Stimulated activated CD4-positive, alpha-beta T cell treated with anti-CD3 and anti-CD28 coated beads, Interleukin-4, amount 100 ng/mL, for 24 hours (primary cell): ENCODE measurements at regions not wholly inside any gene's neighbourhood (a gene's known extent, or its start where the extent isn't known, plus 50 kb on each side); places are given as distances from the start of the nearest gene placed in this dataset.

Source experiments
- DNase-seq: peaks from one replicate; pipeline ENCODE4 v3.0.0-alpha.2; 2020

DNA sequence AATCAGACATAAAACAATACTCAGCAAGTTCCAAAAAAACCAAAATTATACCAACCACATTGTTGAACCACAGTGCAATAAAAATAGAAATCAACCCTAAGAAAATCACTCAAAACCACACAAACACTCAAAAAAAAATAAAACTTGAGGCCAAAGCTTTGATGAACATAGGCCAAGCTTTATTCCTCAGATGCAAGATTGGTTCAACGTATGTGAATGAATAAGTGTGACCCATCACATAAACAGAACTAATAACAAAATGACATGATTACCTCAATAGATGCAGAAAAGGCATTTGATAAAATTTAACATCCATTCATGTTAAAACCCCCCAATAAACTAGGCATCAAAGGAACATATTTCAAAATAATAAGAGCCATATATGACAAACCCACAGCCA, 506.1 kb upstream of the FZD8 start:
- no peak for DNase-seq

- DNase-seq, result no peak
These were observed 505.4 kb upstream of the FZD8 start for GRCh38 chr10:36147529-36147928.

GRCh38 chr10:36141856-36142560, 499.9 kb upstream of the FZD8 start:
- DNase-seq, result no peak

- no peak for DNase-seq
These were observed 487.0 kb upstream of the FZD8 start for GRCh38 chr10:36129051-36129450.

DNA sequence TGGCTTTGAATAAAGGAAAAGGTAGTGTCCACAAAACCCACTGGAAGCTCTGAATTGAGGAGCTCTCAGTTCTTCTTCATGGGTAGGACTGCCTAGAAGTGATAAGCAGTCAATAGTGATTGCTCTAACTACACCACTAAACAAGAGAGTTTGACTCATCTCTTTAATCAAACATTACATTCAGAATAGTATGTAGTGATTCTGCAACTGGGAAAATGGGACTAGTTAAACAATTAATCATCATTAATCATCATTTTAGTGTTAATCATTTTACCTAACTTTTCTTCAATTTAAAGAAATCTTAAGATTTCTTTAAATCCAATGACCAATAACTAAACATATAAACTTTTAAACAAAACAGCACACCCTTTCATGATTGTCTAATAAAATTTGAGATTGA, 484.0 kb upstream of the FZD8 start:
- DNase-seq, result no peak

DNA sequence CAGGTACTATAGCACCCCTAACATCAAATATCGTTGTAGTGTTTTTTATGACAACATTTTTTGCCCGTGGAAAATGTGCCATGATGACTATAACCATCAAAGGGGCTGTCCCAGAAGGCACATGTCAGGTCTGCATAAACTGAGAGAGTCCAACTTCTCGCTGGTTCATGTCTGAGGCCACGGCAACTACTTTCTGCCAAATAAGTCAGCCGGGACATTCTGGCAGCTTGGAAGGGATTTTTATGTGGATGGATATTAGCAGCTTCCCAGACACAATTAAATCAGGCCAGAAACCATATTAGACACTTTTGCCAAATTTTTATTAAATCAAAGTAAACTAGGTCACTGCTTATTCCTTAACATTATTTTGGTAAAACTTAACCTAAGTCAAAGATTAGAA, 477.4 kb upstream of the FZD8 start:
- DNase-seq, result no peak

GRCh38 chr10:36118314-36118713, 476.2 kb upstream of the FZD8 start:
- DNase-seq, result no peak

DNA sequence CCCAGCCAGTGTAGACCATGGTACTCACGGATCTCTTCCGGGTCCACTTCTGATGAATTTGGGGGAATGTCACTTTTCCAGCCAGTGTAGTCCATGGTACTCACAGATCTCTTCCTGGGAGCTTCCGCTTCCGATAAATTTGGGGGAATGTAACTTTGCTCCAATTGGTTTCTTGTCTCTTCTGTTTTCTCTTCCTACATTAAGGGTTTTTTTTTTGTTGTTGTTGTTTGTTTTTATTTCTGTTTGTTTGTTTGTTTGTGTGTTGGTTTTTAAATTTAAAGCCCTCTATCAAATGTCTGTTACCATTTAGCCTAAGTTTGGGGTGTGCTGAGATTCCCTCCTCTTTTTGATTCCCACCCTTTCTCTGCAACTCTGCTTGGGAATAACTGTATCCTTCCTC, 475.8 kb upstream of the FZD8 start:
- DNase-seq, result no peak

GRCh38 chr10:36117231-36117630, 475.1 kb upstream of the FZD8 start:
- no peak for DNase-seq

GRCh38 chr10:36116731-36117130, 474.6 kb upstream of the FZD8 start:
- DNase-seq, result no peak

DNA sequence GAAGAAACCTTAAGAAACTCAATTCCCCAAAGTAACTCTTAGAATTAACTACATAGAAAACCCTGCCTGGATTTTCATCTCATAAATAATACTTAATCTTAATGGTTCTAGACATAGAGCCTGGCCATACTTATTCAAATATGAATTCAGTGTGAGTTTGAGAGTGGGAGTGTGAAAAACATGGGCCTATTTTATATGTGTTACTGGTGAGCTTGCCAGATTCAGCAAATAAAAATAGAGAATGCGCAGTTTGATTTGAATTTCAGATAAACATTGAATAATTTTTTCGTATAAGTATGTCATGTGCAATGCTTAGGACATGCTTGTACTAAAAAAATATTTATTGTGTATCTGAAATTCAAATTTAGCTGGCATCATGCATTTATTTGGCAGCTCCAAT, 473.9 kb upstream of the FZD8 start:
- DNase-seq, result no peak

- DNase-seq, result no peak
These were observed 473.3 kb upstream of the FZD8 start for GRCh38 chr10:36115364-36115763.

- DNase-seq, result no peak
These were observed 472.8 kb upstream of the FZD8 start for GRCh38 chr10:36114913-36115312.

- DNase-seq, result no peak
These were observed 472.0 kb upstream of the FZD8 start for GRCh38 chr10:36114141-36114540.

GRCh38 chr10:36111676-36112075, 469.6 kb upstream of the FZD8 start:
- no peak for DNase-seq

GRCh38 chr10:36110097-36110496, 468.0 kb upstream of the FZD8 start:
- DNase-seq, result no peak

GRCh38 chr10:36109399-36110023, 467.4 kb upstream of the FZD8 start:
- DNase-seq, result no peak

- no peak for DNase-seq
These were observed 455.6 kb upstream of the FZD8 start for GRCh38 chr10:36097696-36098095.

DNA sequence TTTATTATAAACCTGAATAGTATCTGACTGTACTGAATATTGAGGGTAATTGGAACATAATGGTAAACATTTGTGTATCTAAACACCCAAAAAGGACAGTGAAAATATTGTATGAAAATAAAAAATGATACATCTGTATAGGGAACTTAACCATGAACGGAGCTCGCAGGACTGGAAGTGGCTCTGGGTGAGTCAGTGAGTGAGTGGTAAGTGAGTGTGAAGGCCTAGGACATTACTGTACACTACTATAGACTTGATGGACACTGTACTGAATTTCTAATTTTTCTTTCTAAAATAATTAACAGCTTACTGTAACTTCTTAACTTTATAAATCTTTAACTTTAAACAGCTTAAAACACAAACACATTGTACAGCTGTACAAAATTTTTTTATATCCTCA, 454.5 kb upstream of the FZD8 start:
- DNase-seq, result no peak

DNA sequence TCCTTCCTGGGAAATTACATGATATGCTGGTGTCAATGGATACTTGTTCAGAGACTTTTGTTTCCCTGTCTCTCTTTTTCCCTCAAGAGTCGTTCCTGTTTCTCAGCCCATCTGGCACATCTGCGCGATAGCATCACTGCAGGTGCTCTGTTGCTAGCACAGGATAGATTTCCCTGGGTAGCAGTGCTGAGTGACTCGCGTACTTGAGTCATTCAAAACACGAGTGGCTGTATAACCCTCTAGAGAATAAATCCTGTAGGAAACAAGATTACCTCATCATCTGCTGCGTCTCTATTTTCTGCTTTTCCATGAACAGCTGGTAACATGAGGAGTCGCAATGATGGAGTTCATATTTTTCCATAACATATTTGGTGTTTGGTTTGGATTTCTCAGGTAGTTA, 452.0 kb upstream of the FZD8 start:
- no peak for DNase-seq

DNA sequence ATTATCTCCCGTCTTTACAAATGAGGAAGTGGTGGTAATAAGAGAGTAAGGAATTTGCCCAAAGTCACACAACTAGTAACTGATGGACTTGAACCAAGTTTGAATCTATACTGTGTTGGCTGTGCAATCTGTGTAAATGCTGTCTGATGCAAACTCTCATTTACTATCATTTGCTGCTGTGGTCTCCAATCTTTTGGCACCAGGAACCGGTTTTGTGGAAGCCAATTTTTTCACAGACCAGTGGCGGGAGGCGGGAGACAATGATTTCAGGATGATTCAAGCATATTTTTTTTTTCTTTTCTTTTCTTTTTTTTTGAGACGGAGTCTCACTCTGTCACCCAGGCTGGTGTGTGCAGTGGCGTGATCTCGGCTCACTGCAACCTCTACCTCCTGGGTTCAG, 450.0 kb upstream of the FZD8 start:
- DNase-seq, result no peak

GRCh38 chr10:36091007-36091406, 448.9 kb upstream of the FZD8 start:
- no peak for DNase-seq

GRCh38 chr10:36089790-36090440, 447.8 kb upstream of the FZD8 start:
- no peak for DNase-seq
